NAMALWA (cell line): ENCODE measurements at regions not wholly inside any gene's neighbourhood (a gene's known extent, or its start where the extent isn't known, plus 50 kb on each side); places are given as distances from the start of the nearest gene placed in this dataset.

Experiments
- DNase-seq: peaks from one replicate; pipeline ENCODE4 v3.0.0-alpha.2; 2015; ENCODE audit warnings: low spot score

GRCh38 chr9:134585746-134586706, 55.6 kb upstream of the COL5A1 start:
- DNase-seq: no peak

GRCh38 chr9:134589748-134590147, 51.9 kb upstream of the COL5A1 start:
- no peak for DNase-seq

DNA sequence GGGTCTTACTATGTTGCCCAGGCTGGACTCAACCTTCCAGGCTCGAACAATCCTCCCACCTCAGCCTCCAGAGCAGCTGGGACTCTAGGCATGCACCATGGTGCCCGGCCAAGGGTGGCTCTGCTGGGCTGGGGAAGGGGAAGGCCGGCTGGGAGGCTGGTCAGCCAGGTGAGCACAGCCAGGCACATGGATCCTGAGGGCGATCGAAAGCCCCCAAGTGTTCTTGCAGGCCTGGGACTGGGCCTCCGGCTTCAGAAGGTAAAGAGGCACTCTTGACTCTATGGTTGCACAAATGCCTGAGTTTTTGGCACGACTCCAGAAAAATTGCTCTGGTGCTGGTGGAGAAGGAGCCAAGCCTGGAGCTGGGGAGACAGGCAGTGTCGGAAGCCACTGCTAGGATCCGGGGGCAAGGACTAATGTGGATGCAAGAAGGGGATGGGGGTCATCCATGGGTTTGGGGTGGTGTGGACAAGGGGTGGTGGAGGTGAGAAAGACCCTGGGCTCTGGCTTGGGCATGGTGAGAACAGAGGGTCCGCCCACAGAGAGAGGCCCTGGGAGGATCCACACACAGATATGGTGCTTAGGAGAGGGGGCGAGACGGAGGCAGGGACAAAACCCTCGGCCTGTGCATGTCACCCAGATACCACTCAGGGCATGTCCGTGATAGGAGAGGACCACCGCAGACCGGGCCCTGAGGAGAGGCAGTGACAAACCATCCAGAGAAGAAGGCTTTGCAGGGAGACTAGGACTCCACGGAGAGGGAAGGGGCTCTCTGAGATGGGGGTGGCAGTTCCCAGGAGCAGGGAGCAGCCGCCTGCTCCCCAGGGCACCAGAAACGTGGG, 51.1 kb upstream of the COL5A1 start:
- DNase-seq: no peak

GRCh38 chr9:134591082-134591571, 50.5 kb upstream of the COL5A1 start:
- no peak for DNase-seq

DNA sequence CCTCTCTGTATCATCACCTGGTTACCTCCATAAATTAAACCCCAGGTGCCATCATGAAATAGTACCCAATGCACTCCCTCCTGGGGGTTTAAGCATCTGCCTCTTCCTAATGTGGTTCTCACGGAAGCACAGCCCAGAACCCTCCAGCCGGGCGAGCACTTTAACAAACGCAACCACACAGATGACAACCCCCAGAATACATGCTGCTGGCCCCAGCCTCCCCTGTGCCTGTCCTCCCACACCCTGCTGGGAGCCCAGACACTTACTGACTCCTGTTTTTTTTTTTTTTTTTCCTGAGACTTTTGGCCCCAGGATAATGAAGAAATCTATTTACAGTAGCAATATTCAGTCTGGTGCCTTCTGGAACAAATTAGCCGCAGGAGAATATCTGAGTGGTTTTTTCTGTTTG, 50.0 kb upstream of the COL5A1 start:
- no peak for DNase-seq
